ENCODE measurements at regions not wholly inside any gene's neighbourhood (a gene's known extent, or its start where the extent isn't known, plus 50 kb on each side); places are given as distances from the start of the nearest gene placed in this dataset.

DNA sequence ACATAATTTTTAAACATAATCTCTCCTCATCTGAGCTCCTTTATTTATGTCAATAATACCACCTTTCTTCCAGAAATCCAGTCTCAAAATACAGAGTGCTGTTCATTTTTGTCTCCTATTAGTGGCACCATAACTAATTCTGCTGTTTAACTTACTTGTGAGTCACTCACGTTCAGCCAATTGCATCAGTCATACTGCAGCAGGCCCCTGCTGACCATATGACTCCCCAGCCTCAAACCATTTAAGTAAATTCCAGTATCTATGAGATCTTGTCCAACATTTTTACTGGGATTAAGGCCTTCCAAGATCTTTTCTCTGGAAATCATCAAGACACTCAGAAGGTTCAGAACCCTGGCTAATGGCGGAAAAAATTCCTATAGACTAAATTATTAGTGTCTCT, 982.2 kb upstream of the MAP3K7 start:
- no peak for DNase-seq (ENCODE audit: low read depth in 2 of 2)

DNA sequence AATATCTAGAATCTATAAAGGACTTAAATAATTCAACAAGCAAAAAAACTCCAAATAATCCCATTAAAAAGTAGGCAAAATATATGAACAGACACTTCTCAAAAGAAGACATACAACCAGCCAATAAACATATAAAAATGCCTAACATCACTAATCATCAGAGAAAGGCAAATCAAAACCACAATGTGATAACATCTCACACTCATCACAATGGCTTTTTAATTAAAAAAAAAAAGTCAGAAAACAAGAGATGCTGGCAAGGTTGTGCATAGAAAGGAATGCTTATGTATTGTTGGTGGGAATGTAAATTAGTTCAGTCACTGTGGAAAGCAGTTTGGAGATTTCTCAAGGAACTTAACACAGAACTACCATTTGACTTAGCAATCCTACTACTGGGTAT, 979.6 kb upstream of the MAP3K7 start:
- no peak for DNase-seq (ENCODE audit: low read depth in 2 of 2)

DNA sequence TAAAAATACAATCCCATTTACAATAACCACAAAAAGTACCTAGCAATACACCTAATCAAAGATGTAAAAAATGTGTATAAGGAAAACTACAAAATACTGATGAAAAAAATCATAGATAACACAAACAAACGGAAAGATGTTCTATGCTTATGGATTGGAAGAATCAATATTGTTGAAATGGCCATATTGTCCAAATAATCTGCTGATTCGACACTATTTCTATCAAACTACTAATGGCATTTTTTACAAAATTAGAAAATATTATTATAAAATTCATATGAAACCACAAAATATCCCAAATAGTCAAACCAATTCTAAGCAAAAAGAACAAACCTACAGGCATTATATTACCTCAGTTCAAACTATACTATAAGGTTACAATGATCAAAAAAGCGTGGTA, 978.3 kb upstream of the MAP3K7 start:
- no peak for DNase-seq (ENCODE audit: low read depth in 2 of 2)

DNA sequence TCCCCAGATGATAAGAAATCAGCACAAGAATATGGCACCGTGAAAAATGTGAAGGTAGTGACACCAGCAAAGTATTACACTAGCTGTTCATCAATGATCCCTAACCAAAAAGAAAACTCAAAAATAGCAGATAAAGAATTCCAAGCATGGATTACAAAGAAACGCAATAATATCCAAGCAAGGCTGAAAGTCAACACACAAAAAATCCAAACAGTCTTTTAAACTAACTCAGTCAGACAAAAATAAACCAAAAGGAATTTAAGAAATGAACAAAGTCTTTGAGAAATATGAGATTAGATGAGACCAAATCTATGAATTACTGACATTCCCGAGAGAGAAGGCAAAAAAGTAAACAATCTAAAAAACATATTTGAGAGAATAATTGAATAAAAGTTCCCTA, 976.1 kb upstream of the MAP3K7 start:
- DNase-seq (ENCODE audit: low read depth in 2 of 2): no peak

DNA sequence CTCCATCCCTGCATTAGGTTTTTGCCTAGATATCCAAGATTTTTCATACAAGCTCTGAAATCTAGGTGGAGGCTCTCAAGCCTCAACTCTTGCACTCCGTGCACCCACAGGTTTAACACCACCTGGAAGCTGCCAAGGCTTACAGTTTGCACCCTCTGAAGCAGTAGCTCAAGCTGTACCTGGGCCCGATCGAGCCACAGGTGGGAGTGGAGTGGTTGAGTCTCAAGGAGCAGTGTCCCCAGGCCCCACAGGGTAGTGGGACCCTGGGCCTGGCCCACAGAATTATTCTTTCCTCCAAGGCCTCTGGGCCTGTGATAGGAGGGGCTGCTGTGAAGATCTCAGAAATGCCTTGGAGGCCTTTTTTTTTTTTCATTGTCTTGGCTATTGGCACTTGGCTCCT, 973.5 kb upstream of the MAP3K7 start:
- DNase-seq (ENCODE audit: low read depth in 2 of 2): no peak

DNA sequence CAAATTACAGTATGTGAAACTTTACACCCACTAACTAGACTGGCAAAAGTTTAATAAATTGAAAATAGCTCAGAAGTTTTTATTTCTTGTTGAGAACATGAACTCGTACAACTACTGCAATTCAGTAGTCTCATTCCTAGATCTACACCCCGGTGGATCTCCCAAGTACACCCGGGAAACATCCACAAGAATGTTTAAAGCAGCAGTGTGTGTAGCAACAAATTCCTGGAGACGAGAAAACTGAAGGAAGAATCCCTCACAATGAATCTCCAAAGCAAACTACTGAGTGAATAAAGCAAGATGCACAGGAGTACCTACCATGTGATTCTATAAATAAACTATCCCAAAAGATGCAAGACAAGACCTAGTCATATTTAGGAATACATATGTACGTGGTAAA, 954.0 kb upstream of the MAP3K7 start:
- DNase-seq (ENCODE audit: low read depth in 2 of 2): no peak

DNA sequence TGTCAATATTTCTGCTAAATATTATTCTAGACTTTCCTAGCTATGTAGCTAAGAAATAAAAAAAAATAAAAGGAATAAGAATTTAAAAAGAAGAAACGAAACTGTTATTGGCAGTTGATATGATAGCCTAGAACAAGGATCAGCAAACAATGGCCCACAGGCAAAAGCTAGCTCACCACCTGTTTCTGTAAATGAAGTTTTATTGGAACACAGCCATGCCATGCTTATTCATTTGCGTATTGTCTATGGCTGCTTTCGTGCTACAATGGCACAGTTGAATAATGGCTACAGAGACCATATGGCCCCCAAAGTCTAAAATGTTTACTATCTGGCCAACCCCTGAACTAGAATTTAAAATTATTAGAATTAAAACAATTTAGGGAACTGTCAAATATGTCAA, 952.6 kb upstream of the MAP3K7 start:
- DNase-seq (ENCODE audit: low read depth in 2 of 2): no peak

DNA sequence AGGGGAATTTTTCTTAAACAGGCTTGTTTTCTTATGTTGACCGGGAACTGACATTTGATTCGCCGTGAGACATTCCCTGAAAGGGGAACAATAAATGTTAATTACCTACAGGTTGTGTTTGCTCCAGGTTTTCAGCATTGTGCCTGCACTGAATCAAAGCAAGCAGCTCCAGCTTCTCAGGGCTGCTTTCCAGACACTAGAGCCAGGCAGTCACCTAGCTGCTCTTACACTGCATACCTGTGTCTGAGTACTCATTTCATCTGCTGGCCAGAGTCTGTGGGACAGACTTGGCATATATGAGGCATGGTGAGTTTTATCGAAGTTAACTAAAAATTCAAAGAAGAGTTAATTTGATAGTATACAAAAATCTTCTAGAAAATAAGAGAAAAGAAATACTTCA, 951.8 kb upstream of the MAP3K7 start:
- no peak for DNase-seq (ENCODE audit: low read depth in 2 of 2)

DNA sequence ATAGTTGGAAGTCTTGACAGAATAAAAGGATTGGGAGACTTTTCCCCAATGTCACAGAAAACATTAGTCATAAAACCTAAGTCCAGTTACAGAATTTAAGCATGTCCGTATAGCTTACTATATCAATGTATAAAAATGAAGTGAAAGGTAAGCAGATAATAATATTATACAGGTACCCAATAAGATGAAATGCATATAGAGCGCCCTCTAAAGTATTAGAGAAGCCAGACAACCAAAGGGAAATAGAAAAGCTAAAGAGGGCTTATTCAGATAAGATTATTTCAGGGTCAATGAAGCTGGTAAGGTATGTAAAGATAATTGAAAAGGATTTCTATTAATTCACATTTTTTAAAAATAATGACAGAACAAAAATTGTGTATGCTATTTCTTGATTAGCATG, 947.7 kb upstream of the MAP3K7 start:
- DNase-seq (ENCODE audit: low read depth in 2 of 2): no peak

DNA sequence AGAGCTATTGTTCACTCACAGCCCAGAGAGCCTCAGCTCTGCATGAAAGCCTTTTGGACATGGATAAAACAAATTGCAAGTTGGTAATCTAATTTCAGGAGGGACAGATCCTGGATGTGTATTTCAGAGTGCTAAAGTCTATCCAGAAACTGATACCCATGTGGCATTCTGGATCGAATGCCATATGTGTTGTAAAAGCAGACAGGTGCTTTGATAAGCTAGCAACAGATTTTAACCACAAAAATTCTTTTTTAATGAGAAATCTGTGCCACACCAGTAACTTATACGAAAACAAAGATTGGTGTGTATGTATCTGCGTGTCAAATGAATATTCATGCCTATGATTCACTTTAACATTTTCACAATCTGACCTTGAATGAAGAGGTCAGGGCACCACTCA, 936.6 kb upstream of the MAP3K7 start:
- no peak for DNase-seq (ENCODE audit: low read depth in 2 of 2)

DNA sequence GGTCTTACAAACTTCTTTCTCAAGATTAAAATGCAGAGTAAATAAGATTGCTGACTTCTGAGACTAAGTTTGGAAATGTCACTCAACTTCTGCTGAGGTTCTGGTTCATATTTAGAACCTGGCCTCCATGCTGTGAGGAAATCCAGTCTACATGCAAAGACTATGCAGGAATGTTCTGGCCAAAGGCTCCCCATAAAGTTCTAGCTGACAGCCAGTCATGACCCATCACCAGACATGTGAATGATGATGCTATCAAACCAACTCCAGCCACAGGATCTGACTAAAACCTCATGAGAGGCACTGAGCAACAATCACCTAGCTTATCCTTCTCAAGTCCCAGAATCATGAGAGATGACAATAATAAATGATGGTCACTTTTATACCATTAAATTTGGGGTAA, 935.1 kb upstream of the MAP3K7 start:
- no peak for DNase-seq (ENCODE audit: low read depth in 2 of 2)

DNA sequence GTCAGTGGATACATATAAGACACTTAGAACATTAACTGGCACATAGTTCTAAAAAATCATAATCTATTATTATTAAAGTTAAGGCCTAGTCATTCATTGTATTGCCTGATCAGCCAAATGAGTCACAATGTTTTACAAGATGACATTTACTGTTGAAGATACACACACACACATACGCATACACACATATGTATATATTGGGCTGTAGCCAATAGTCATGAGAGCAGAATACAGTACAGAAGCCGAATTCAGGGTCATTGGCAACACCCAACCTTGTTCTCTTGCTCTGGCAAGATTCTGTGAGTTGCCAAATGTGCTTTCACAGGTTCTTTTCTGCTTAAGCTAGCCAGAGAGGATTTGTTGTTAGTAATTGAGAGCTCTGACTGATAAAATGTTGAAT, 922.8 kb upstream of the MAP3K7 start:
- no peak for DNase-seq (ENCODE audit: low read depth in 2 of 2)

DNA sequence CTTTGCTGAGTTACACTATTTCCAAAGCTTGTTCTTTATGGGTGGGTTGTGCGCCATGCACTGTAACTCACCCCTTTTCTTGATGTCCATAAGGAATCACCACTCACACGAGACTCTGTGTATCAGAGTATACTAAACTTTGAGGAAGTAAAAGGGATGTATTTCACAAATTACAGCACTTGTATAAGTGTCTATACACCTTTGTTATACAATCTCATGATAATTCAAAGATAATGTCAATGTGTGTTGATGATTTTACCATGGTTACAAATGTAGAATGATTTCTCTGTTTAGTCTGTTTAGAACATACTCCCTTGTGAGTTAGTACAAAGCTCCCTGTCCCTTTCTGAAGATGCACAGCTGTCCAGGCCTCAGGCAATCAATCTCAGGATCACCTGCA, 922.2 kb upstream of the MAP3K7 start:
- DNase-seq (ENCODE audit: low read depth in 2 of 2): no peak

DNA sequence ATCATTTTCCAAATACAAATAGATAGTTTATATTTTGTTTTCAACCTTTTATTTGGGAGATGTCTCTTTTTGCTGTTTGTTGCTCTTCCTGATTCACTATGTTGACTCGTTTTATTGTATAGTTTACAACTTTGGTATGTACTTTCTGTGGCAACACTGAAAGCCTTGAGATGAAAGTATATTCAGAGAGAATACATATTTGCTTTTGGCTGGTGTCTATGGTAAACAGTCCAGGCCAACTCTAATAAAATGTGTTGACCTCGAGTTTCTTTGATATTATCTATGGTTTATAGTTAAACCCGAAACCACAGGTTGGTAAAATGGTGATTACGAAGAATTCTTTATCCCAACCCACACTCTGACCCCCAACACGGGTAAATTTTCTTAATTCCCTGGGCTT, 919.6 kb upstream of the MAP3K7 start:
- no peak for DNase-seq (ENCODE audit: low read depth in 2 of 2)

DNA sequence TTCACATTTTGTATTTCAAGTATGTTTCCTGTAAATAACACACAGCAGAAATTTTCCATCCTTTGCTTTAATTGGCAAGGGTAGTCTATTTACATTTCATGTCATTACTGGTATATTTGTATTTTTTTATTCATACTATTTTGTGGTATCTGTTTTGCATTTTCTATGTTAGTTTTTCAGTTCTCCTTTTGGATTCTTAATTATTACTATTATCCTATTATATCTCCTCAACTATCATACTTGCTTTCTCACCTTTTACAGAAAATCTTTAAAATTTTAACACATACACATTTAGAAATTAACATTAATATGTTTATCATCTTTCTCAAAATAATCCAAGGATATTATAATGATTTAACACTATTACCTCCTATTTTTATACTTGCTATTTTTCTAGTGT, 918.3 kb upstream of the MAP3K7 start:
- no peak for DNase-seq (ENCODE audit: low read depth in 2 of 2)

DNA sequence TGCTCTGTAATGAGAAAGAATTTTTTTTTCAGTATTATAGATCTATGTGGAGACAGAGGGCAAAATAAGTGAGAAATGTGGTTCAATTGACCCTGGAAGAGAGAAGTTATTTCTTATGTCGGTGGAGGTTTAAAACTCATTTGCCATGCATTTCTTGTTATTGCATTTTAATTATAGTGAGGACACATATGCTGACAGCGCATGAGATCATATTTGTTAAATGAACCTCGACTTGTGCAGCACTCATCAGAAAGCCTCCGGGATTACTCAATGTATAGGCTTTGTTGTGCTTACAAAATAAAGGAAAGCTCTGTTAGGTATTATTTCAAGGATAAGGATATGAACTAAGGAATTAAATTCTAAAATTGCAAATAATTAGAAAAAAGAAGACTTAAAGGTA, 915.1 kb upstream of the MAP3K7 start:
- no peak for DNase-seq (ENCODE audit: low read depth in 2 of 2)

DNA sequence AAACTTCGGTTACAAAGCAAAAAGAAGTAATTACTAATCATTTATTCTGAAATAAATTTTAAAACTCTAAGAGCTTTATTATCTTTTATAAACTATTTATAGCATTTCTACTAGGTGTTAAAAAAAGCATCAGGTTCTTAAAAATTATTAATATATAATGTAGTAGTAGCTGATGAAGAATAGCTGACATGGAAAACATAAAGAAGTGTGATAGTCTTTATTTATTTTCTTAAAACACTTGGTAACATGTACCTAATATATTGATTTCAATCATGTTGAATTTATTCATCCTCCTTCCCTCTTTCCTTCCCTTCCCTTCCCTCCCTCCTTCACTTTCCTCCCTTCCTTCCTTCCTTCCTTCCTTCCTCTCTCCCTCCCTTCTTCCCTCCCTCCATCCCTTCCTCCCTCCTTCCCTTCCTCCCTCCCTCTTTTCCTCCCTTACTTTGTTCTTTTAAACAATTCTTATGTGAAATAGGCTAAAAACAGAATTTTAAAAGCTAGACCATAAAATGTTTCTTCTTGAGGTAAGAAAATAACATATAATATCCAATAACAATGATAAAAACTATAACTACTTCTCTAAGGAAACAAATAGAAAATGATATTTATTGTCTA, 913.9 kb upstream of the MAP3K7 start:
- no peak for DNase-seq (ENCODE audit: low read depth in 2 of 2)

DNA sequence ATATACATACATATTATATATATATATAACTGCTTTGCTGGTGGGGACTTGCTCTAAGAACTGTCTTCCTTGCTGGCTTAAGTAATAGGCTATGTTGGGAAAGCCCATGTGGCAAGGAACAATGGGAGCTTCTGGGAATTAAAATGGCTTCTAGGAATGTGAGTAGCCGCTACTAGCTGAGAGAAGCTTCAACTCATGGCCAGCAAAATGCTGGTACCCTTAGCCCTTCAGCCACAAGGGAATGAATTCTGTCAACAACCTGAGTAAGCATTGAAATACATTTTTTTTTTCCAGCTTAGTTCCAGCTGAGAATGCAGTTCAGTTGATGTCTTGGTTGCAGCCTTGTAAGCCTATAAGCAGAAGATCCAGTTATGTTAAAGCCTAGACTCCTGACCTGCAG, 911.7 kb upstream of the MAP3K7 start:
- no peak for DNase-seq (ENCODE audit: low read depth in 2 of 2)

DNA sequence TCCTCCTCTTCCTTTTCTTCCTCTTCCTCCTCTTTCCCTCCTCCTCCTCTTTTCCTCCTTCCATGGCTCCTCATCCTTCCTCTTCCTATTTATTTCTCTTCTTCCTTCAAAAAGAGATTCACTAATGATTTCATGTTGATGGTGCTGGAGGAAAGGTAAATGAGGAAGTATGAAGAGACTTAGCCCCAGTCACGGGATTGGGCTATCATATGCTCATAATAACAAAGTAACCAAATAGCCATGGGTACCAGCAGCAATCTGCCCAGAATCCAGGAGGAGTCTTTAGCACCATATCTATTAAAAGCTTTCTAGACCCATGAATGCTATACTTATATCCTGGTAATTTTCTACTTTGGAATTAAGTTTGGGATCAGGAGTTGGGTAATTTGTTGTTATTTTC, 910.9 kb upstream of the MAP3K7 start:
- DNase-seq (ENCODE audit: low read depth in 2 of 2): no peak

DNA sequence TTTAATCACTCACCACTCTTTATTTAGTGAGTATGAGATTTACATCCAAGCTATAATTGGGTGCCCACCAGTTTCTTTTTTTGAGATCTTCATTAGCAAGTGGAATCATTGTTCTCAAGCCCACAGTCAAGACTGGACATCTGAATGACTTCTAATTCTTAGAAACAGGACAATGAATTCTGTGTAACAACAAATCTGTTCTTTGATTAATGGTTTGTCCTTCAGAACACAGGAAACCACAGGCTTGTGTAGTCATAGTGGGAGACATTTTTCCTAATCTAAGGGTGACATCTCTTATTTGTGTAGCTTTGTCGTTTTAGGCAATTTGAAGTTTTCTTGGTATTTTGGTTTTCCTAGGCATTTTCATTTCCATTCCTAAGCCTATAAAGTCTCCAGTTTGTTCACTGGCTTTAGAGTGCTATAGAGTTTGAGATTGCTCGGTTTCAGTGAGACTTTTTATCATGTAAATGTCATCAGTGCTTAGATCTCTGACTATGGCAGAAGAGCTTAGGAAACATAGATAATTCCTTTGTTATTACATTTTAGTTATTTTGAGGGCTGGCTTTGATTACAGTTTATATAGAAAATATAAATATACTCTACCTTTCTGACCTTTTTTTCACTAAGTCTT, 903.9 kb upstream of the MAP3K7 start:
- DNase-seq (ENCODE audit: low read depth in 2 of 2): no peak

DNA sequence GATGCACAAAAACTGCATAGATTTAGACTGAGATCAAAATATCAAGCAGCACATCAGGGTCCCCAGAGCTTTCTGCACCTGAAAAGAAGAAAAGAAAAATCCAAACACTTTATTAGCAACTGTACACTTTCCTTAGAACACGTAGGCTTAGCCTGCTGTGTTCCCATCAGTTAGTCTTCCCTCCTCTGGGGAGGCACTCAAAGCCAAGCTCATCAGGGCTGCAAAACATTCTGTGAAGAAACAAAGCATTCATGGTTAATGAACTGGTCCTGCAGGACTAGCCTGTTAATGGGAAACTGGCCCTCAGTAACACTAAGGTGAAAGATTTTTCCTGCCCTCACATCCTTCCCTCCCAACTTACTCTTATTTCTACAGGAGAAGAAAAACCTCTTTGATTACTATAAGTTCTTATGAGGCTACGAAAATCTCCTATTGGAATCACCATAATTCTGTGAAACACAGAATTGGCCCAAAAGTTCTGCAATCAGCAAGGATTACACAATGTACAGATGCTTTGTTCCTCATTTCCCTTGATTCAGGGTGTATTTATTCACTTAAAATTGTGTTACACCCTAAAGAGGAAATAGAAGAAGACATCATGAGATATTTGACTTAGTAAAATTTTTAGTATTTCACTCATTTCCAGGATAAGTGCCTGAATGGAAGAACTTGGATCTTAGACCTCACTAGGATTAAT, 901.0 kb upstream of the MAP3K7 start:
- DNase-seq (ENCODE audit: low read depth in 2 of 2): no peak

DNA sequence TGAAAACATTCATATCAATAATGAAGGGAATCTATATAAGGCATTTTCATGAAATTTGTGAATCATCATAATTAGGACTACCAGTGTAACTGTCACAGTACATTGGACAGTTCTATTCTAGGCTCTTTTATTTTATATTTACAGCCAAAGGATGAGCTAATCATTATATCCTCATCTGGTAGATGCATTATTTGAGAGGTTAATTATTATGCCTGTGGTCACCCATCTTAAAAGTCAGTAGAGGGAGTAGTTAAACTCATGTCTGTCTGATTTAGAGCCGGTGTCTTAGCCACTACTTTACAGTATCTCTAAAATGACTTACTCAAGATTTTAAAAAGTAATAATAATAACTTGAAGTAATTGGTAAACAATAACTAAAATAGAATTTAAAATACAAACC, 899.3 kb upstream of the MAP3K7 start:
- DNase-seq (ENCODE audit: low read depth in 2 of 2): no peak

DNA sequence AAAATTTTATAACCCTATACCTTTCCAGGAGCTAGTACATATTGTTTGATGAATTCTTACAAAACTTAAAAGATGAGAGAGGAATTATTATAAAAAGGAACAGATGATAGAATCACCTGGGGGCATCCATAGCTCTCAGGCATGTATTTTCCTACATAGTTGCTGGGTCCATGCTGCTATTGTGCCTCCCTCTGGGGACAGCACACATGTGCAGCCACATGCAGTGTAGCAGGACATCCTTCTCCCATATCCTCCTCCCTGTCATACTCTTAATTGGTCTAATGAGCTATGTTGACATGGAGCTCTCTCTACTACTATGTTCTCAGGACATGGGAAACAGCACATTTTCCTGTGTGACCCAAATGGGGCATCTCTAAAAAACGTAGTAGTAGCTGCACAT, 898.2 kb upstream of the MAP3K7 start:
- no peak for DNase-seq (ENCODE audit: low read depth in 2 of 2)
